HG02610 (cell line): ENCODE measurements at regions not wholly inside any gene's neighbourhood (a gene's known extent, or its start where the extent isn't known, plus 50 kb on each side); places are given as distances from the start of the nearest gene placed in this dataset.
"Not testable (repeated sequence)": the region's sequence is repeated elsewhere in the genome, so short reads cannot be mapped to it uniquely, and the experiment has no call there.

Experiments used
- ATAC-seq: cut with Tn5 transposase; IDR thresholded peaks from one replicate; pipeline ENCODE4 v1.9.1; 2021; ENCODE audit warnings: mild to moderate bottlenecking, moderate library complexity; ENCODE audit not compliant: unreplicated experiment

- ATAC-seq, result no peak
Observed at GRCh38 chrX:121169099-121170035, 122.0 kb downstream of the GLUD2 start.

- ATAC-seq, result no peak
Observed at GRCh38 chrX:121172703-121173102, 125.3 kb downstream of the GLUD2 start.

GRCh38 chrX:121179972-121180371, 132.6 kb downstream of the GLUD2 start:
- ATAC-seq, result no peak

- no peak for ATAC-seq
Observed at GRCh38 chrX:121191779-121192178, 144.4 kb downstream of the GLUD2 start.

GRCh38 chrX:121195719-121196118, 148.3 kb downstream of the GLUD2 start:
- ATAC-seq, result no peak

- ATAC-seq, result not testable (repeated sequence)
Observed at GRCh38 chrX:121196872-121197444, 149.5 kb downstream of the GLUD2 start.

- no peak for ATAC-seq
Observed at GRCh38 chrX:121208563-121208962, 161.2 kb downstream of the GLUD2 start.

- ATAC-seq, result no peak
Observed at GRCh38 chrX:121216641-121217374, 169.4 kb downstream of the GLUD2 start.

- ATAC-seq, result no peak
Observed at GRCh38 chrX:121221322-121221977, 174.0 kb downstream of the GLUD2 start.

GRCh38 chrX:121227888-121228287, 180.5 kb downstream of the GLUD2 start:
- no peak for ATAC-seq

GRCh38 chrX:121231566-121232358, 184.4 kb downstream of the GLUD2 start:
- no peak for ATAC-seq

GRCh38 chrX:121236040-121236439, 188.6 kb downstream of the GLUD2 start:
- no peak for ATAC-seq

GRCh38 chrX:121238093-121238492, 190.7 kb downstream of the GLUD2 start:
- no peak for ATAC-seq

GRCh38 chrX:121244511-121244910, 197.1 kb downstream of the GLUD2 start:
- ATAC-seq, result no peak

GRCh38 chrX:121245763-121246162, 198.4 kb downstream of the GLUD2 start:
- no peak for ATAC-seq

GRCh38 chrX:121254336-121254735, 206.9 kb downstream of the GLUD2 start:
- no peak for ATAC-seq

GRCh38 chrX:121256647-121257046, 209.2 kb downstream of the GLUD2 start:
- ATAC-seq, result no peak

- peak; percentile 66 for ATAC-seq
Observed at GRCh38 chrX:121258545-121258944, 211.1 kb downstream of the GLUD2 start.

GRCh38 chrX:121259170-121259569, 211.8 kb downstream of the GLUD2 start:
- no peak for ATAC-seq

GRCh38 chrX:121260596-121261240, 213.3 kb downstream of the GLUD2 start:
- ATAC-seq, result no peak
